CD4-positive, alpha-beta T cell treated with Interleukin-1 beta for 1 hour (primary cell): ENCODE measurements at regions not wholly inside any gene's neighbourhood (a gene's known extent, or its start where the extent isn't known, plus 50 kb on each side); places are given as distances from the start of the nearest gene placed in this dataset.
"Not testable (repeated sequence)": the region's sequence is repeated elsewhere in the genome, so short reads cannot be mapped to it uniquely, and the experiment has no call there.

Experiments used
- DNase-seq, 2 donors: peaks; one replicate each; pipeline ENCODE4 v3.0.0-alpha.2; 2020 to 2022

GRCh38 chr12:131443019-131444000, 267.6 kb upstream of the SFSWAP start:
- no peak for DNase-seq

GRCh38 chr12:131444220-131445164, 266.4 kb upstream of the SFSWAP start:
- no peak for DNase-seq

GRCh38 chr12:131445184-131445774, 265.6 kb upstream of the SFSWAP start:
- no peak for DNase-seq

GRCh38 chr12:131445795-131446194, 265.1 kb upstream of the SFSWAP start:
- no peak for DNase-seq

GRCh38 chr12:131447636-131448035, 263.3 kb upstream of the SFSWAP start:
- DNase-seq, result not testable (repeated sequence)

GRCh38 chr12:131448254-131448795, 262.6 kb upstream of the SFSWAP start:
- DNase-seq, result no peak

- DNase-seq, result no peak
These were observed 261.9 kb upstream of the SFSWAP start for GRCh38 chr12:131449027-131449426.

GRCh38 chr12:131452444-131452860, 258.4 kb upstream of the SFSWAP start:
- DNase-seq, result peak; percentile 9 to 11

GRCh38 chr12:131454418-131455217, 256.3 kb upstream of the SFSWAP start:
- peak in 1 of 2 donors; percentile 14 for DNase-seq

GRCh38 chr12:131455218-131455506, 255.7 kb upstream of the SFSWAP start:
- no peak for DNase-seq

GRCh38 chr12:131455581-131456110, 255.2 kb upstream of the SFSWAP start:
- no peak for DNase-seq

GRCh38 chr12:131456301-131457027, 254.4 kb upstream of the SFSWAP start:
- no peak for DNase-seq

- DNase-seq, result no peak
These were observed 253.9 kb upstream of the SFSWAP start for GRCh38 chr12:131457028-131457310.

- no peak for DNase-seq
These were observed 253.4 kb upstream of the SFSWAP start for GRCh38 chr12:131457331-131458047.

- DNase-seq, result no peak
These were observed 252.9 kb upstream of the SFSWAP start for GRCh38 chr12:131458048-131458374.

GRCh38 chr12:131458931-131459772, 251.7 kb upstream of the SFSWAP start:
- DNase-seq, result no peak

- DNase-seq, result no peak
These were observed 251.0 kb upstream of the SFSWAP start for GRCh38 chr12:131459773-131460365.

GRCh38 chr12:131460520-131460919, 250.4 kb upstream of the SFSWAP start:
- no peak for DNase-seq

GRCh38 chr12:131461096-131461495, 249.8 kb upstream of the SFSWAP start:
- DNase-seq, result no peak
